NCI-H748 treated with DMSO at 0.1 percent for 48 hours (cell line): ENCODE measurements at regions not wholly inside any gene's neighbourhood (a gene's known extent, or its start where the extent isn't known, plus 50 kb on each side); places are given as distances from the start of the nearest gene placed in this dataset.

Source experiments
- DNase-seq: peaks from one replicate; lab custom pipeline; 2025; lab: John Stamatoyannopoulos, UW

DNA sequence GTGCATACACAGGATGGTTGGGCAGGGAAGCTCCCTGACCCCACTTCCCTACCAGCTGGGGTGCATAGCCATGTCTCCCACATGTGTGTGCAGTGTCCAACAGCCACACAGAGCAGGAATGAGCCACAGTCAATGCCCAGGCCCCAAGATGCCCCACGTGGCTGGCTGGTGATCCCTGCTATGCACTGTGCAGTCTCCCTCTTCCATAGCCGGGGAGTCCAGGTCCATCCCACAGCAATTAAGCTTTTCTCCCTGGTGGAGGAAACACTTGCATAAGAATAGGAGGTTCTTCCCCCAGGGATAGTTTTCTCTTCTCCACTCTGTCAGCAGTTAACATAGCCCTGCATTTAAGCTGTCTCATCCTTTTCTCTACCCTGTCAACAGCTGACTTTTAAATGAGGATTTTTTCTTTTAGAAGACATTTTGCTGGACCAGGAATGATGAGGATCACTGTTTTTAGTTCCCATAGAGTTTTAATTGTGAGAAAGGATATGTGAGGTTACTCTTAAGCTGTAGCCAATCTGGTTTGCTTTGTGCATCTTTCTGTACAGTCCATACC is 396.5 kb upstream of the VWC2 start:
- DNase-seq = no peak

DNA sequence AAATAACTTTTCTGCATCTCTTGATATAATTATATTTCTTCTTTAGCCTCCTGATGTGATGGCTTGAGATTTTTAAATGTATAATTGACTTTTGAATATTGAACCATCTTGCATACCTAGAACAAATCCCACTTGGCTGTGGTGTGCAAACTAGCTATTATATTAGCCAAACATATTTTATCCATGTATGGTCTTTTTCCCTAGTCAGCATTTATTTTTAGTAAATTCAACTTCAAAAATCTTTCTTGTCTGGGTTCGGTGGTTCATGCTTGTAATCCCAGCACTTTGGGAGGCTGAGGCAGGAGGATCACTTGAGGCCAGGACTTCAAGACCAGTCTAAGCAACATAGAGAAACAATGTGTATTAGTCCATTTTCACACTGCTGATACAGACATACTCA is 386.6 kb upstream of the VWC2 start:
- DNase-seq = no peak

DNA sequence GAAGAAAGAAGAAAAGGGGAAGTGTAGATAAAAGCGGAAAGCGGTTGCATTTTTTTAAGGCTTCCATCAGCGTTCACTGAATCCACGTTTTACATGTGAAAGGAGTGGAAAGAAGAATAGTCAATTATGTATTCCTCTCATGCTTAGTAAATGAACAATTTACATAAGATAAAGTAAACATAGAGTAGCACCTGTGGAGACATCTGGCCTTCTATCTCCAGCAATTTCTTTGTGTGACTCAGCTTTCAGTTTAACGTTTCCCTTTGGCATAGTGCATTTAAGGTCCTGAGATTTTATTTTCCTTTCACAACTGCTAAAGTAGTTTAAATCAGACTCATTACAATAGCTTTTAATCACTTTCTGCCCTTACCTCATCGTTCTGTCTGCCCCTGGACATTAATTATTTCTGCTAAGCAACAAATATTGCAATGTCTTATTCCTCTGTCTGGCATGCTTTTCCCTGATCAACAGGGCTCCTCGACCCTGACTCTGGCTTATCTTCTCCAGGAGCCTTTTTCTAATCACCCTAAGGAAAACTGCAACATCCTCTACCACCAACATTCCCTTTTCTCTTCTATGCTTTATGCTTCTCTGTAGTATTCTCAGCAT is 383.5 kb upstream of the VWC2 start:
- no peak for DNase-seq

DNA sequence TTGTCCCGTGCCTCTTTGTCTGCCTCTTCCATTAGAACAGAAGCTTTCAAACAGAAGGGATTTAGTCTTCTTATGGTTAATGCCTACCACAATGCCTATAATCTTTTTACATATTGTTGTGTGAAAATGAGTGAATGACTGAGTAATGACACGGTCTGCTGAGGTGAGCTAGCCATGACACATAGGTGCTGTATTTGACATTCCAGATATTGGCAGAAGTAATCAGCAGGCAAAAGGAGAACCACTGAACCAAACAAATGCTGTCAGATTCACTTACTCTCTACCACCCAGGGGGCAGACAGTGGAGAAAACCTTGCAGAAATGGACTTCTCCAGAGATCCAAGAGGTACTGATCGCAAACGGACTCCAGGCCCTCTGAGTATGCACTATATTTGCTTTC is 377.2 kb upstream of the VWC2 start:
- DNase-seq = no peak

DNA sequence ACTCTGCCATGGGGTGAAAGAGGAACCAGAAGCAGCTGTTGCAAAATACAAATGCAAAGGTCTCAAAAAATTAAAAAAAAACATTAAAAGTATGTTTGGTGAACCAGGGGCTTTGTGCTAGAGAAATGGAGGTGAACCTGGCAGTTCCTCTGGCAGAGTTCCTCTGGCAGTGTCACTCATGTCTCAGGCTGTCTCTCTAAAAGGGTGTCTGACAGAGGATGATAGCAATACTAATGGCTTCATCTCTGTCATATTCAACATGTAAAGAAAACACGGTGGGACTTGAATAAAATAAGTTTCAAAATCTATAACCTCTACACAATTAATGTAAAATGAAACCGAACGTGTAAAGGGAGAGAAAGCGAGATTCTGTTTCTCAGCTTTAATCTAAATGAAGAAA is 375.7 kb upstream of the VWC2 start:
- no peak for DNase-seq

DNA sequence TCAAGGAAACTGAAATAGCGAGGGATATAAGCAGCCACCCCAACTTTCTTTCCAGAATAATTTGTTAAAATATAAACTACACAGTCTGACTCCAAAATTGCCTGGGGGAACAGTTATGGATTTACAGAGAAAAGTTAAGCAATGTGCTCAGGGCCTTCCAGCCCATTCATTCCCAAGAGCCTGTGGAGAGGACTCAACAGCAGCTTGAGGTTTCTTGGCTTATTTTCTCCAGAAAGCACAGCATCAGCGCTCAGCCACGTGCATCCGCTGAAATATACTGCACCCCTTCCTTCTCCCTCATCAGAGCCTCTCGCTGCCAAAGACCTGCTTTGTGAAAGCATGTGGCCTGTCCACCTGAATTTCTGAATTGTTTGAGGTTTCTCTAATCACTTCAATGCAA is 375.2 kb upstream of the VWC2 start:
- DNase-seq = no peak

DNA sequence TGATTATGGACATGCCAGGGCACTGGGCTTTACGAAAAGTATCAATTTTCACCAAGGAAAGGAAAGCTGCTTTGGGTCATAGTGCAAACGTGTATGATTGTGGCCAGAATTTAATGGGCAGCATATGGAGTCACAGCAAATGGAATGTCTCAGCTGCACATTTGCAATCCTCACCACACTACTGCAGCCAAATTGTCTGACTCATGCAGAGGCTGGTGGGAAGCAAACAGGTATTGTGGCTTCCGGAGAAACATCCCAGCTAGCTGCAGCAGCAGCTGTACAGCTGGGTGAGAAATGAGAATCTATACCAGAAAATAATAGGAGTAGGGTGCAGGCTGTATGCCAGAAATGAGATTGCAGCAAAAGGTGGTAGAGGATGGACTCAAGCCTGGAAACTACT is 374.7 kb upstream of the VWC2 start:
- no peak for DNase-seq

DNA sequence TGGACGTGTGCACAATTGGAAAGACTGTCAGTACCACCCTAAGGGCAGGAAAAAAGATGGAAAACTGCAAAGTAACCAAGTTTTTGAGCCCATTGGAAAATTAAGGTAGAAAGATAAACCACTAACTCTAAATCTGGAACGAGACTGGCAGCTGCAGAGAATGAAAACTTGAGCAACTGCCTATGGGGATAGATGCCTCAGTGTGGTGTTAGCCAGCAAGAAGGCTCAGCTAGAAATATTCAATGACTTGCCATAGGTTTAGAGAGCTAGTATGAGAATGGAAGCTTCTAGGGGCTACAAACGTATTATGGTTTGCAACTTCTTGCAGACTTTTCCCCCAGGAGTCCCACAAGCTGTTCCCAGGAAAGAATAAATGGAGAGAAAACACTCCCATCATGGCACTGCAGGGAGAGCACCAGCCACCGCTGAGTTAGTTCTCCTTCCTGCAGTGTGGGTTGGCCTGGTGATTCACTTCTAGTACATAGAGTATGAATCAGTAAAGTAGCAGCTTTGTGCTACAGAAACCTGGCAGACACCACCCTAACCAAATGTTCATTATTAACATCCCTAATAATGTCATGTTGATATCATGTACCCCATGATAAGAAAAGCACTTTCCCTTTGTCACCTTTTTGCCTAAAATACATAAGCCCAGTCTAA is 372.4 kb upstream of the VWC2 start:
- no peak for DNase-seq

DNA sequence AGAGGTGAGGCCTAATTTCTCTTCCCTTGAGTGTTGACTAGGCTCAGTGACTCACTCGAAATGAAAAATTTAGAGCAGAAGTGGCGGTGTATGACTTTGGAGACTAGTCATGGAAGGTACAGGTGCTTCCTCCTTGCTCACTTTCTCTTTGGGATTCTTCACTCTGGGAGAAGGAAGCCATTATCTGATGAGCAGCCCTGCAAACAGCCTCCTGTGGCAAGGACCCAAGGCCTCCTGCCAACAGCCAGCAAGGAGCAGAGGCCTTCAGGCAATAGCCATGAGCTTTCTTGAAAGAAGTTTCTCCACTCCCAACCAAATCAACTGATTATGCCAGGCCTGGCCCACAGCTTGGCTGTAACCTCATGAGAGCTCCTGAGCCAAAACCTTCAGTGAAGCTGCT is 369.6 kb upstream of the VWC2 start:
- no peak for DNase-seq

DNA sequence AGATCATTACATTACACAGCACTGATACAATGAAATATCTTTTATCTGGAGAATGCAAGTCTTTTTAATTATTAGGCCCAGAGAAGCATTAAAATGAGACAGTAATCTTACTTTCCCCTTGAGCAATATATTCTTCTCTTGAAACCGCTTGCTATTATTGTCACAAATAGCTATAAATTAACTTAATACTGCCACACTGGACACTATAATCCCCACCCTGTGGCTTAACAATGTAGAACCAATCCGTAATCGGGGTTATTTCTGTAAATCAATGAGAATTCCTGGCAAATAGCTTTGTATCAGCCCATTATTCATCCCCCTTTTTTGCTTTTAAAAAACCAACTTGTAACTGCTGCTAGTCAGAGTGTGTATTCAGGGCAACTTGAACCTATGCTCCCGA is 366.2 kb upstream of the VWC2 start:
- no peak for DNase-seq

DNA sequence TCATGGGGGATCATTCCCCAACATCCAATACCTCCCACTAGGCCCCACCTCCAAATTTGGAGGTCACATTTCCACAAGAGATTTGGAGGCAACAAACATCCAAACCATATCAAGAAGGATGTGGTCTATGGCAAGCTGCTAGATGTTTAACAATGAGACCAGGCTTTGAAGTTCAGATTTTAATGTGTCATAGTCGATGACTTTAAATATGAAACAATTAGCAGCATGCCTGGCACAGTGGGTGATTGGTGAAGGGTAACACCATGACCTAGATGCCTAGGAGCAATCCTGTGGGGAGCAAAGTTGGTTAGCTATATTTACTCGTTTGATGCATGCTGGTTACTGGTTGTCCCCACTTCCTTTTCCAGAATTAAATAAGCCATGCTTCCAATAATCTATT is 356.4 kb upstream of the VWC2 start:
- DNase-seq = no peak

DNA sequence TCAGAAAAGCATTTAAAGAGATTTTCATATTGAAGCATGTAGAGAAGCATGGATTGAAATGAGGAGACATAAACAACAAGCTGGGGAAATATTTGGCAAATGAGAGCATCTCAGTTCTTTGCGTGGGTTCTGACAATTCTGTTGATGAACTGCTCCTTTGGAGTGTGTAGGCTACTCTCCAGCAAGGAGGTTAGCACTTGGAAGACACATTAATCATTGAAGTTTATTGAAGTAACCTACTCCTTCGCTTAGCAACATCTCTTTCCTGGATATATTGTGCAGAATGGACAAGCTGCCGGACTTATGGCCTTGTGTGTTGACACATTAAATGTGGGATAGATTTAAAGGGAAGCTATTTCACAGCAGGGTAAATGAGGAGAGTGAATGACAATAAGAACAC is 354.5 kb upstream of the VWC2 start:
- DNase-seq = no peak

DNA sequence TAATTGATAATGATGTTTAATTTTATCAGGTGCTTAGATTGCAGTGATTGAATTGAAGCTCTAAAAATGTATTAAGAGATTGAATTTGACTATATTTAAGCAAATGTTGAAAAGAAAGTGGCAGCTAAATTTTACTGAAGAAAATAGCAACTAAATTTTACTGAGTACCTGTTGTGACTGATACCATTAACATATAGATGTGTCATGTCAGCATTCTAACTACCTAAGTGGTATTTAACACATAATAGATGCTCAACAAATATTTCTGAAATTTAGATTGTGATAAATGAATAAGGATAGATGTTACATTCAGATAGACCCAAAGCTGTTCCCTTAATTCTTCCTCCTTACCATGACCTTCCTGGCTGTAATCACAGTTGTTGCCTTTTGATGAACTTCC is 350.9 kb upstream of the VWC2 start:
- no peak for DNase-seq

DNA sequence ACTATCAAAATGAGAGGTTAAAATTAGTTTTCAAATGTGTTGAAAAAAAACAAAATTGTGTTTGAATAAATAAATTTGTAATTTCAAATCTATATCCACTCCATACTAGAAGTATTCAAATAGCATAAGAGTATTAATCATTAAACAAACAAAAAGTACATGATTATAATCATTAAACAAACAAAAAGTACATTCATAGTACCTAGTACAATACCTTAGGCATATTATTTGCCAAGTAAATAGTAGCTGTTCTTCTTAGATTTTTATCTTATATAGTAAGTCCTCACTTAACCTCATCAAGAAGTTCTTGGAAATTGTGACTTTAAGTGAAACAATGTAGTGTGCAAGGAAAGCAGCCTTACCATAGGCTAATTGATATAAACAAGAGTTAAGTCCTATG is 349.3 kb upstream of the VWC2 start:
- DNase-seq = no peak

DNA sequence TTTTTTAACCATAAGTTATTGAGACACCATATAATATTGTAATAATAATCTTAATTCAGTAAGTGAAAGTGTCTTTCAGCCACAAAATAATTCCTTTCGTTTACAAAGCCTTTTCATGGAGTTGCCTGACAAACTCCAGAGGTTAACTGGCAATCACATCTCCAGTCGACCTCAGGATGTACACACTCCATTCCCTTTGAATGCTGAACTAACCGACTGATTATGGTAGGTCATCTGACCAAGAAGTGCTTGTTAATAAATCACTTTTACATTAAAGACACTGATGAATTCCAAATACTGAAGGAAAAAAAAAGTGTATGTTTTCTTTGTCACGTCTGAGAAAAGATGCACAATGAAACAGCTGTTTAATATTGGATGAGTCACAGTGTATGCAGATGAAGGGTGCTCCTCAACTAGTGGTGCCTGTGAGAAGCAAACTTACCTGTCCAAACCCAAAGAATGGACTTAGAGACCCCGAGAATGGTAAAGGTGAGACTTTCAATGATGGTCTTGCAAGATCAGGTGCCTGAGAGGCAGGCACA is 348.1 kb upstream of the VWC2 start:
- no peak for DNase-seq

DNA sequence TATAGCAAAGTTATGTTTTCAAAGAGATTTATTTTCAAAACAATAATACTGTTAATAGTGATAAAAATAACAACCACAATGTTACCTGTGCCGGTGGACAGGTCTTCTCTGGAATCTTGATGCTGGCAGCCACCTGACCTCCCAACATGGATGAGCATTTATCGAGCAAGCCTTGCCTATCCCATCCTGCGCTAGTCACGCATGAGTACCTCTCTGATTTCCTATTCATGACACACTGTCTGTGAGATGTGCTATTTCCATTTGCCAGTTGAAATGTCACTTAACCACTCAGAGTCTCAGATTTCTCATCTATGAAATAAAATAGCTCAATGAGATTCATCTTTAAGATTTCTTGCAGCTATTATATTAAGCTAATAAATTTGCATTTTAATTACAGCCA is 341.2 kb upstream of the VWC2 start:
- no peak for DNase-seq

DNA sequence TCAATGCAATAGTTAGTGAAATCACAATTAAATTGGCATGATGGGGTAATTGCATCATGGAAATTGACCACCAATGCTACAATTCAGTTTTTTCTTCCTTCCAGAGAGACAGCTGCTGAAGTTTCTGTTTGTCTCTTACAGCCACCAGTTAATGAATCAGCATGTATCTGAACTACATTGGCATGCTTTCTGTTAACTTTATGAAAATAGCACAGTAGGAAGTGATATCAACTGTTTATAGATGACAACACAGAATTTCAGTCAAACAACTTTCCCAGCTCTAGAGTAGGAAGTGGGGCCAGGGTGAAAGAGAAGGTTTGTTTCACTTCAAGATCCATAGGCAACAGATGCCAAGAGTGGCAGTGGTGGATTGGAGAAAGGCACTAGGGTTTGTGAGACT is 339.6 kb upstream of the VWC2 start:
- DNase-seq = no peak

DNA sequence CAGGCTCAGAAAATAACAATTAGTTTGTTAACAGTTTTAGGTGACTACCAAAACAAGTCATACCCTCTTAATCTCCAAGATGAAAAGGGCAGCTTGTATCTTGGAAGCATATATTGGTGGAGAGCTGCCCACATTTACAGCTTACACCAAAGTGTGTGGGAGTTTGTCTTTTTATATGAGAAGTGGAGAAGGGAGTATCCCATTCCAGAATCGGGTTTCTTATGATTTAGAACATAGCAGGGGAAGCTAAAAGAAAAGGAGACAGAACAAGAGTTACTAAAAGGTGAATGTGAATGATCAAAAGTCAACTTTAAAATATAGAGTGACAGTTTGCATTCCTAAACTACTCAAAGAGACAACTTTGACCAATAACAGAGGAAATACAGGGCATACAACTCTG is 338.6 kb upstream of the VWC2 start:
- DNase-seq = no peak

DNA sequence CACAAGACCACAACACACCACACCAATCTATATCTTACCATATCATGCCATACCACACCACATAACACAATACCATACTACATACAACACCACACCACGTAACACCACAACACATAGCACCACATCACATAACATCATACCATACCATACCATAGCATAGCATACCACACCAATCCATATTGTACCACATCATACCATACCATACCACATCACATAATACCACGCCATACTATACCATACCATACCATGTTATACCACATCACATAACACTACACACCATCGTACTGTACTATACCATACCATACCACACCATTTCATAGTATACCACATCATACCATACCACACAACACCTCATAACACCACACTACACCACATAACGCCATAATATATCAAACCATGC is 335.2 kb upstream of the VWC2 start:
- DNase-seq = no peak

DNA sequence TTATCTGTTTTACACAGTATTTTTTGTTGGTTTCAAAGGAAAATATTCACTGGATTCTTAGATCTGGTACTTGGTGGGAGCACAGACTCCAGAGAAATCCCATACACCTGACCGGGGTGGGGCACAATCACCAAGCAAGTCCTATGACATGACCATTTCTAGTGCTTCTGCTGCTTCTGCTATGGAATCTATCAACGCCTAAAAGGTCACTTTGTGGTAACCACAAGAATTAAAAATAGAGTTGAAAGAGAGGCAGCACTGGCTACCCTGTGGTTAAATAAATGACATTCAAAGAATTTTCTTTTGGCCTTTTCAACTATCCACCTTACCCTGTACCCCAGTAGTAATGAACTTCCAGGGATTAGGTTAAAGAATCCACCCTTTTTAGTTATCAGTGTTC is 329.9 kb upstream of the VWC2 start:
- DNase-seq = no peak

DNA sequence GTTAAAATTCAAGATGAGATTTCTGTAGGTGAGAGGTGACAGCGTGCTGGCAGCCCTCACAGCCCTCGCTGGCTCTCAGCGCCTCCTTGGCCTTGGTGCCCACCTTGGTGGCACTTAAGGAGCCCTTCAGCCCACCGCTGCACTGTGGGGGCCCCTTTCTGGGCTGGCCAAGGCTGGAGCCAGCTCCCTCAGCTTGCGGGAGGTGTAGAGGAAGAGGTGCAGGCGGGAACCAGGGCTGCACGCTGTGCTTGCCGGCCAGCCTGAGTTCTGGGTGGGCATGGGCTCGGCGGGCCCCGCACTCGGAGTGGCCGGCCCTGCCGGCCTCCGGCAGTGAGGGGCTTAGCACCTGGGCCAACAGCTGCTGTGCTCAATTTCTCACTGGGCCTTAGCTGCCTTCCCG is 320.0 kb upstream of the VWC2 start:
- no peak for DNase-seq

DNA sequence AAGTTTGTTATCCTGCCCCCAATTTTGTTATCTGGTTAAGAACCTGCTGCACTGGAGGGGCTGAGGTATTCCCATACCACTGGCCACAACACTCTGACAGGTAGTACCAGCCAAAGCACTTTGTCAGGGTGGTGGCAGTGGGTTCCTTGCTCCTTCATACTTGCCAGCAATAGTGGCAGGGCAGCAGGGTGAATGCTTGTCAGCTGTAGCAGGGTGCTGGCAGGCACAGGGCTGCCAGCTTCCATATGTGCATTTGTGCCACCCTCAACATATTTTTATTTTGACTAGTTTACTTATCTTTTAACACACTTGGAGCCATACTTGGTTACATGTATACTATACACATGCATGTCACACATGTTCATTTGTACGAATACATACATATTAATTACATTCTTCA is 294.0 kb upstream of the VWC2 start:
- DNase-seq = no peak

DNA sequence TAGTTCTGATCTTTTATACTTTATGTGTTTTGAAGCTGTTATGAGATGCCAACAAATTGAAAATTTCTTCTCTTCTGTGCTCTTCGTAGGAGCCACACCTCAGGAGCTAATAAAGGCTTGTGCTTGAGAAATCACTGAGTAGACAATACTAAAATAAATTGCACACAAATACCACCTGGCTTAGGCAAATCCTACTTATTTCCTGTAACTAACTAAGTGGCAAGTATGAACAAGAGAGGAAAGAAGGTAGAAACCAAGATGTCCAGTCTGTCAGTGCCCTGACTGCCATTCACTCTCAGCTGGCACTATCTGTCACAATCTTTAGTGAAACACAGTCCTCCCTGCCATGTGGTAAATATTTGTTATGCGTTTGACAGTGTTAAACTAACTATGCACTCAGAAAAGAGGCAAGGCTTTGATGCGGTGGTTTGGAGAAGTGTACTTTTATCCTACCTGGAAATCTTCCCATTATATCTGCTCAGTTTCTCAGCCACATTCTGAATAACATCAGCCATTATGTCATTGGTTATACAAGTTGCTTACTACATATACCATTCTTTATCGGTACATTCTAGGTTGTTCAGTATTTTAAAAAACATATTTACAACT is 293.4 kb upstream of the VWC2 start:
- no peak for DNase-seq
